AG04450 (cell line): ENCODE measurements at regions not wholly inside any gene's neighbourhood (a gene's known extent, or its start where the extent isn't known, plus 50 kb on each side); places are given as distances from the start of the nearest gene placed in this dataset.

Source experiments
- CTCF ChIA-PET: fragments of 300-600, 350-600 bp; formaldehyde crosslinking; extraction: SDS; loops from one replicate; lab custom pipeline; 2022; ENCODE audit warnings: antibody characterized with exemption, inconsistent platforms; lab: Charles Lee
- POLR2A ChIA-PET: fragments of 350-600 bp; formaldehyde crosslinking; extraction: SDS; loops from one replicate; lab custom pipeline; 2021; ENCODE audit warnings: antibody characterized with exemption, inconsistent platforms; lab: Yijun Ruan, JAX
- DNase-seq: peaks from one replicate; pipeline ENCODE4 v3.0.0-alpha.2; 2011; ENCODE audit warnings: low read depth, low spot score
- H3K27ac ChIP-seq: one replicate; pipeline ENCODE4 v1.5.1; 2012; ENCODE audit warnings: low read depth, low read length, control low read depth
- H3K27me3 ChIP-seq: one replicate; pipeline ENCODE4 v1.6.0; 2012; ENCODE audit warnings: low read length; ENCODE audit not compliant: control insufficient read depth, insufficient read depth
- H3K4me3 ChIP-seq: 2 replicates; pipeline ENCODE4 v1.5.1; 2011; ENCODE audit warnings: mild to moderate bottlenecking, low read depth, low read length, control low read depth
- H3K9me3 ChIP-seq: 2 replicates; pipeline ENCODE4 v1.5.1; 2012; ENCODE audit warnings: low read length; ENCODE audit not compliant: control insufficient read depth, insufficient read depth
- CTCF ChIP-seq: IDR thresholded peaks from 2 replicates; pipeline ENCODE4 v1.5.1; 2011; ENCODE audit warnings: low read depth, low read length, control low read depth, inconsistent platforms

- no peaks in the 10 kb centered on the region for H3K27me3 ChIP-seq
- no peak for DNase-seq
- ChIA-PET POLR2A (no interaction called here), CTCF (no interaction called here)
- no peak overlapping the region for H3K4me3 ChIP-seq
- H3K9me3 ChIP-seq = peaks cover 6% of the 10 kb centered on the region; the same call in 1 of the 2 replicates
- no peak overlapping the region for H3K27ac ChIP-seq
- TF ChIP-seq CTCF = no peak
These were observed 2074.9 kb upstream of the C9orf72 start for GRCh38 chr9:29648132-29648531.

GRCh38 chr9:29648601-29649000 lies 2075.3 kb upstream of the C9orf72 start:
- POLR2A ChIA-PET = no interaction called here
- no peak for TF ChIP-seq CTCF
- H3K27me3 ChIP-seq = no peaks in the 10 kb centered on the region
- no peak overlapping the region for H3K27ac ChIP-seq
- no peak for DNase-seq
- peaks cover 6% of the 10 kb centered on the region; the same call in 1 of the 2 replicates for H3K9me3 ChIP-seq
- CTCF ChIA-PET = no interaction called here
- H3K4me3 ChIP-seq = no peak overlapping the region

GRCh38 chr9:29656641-29657406 lies 2083.5 kb upstream of the C9orf72 start:
- peaks cover 8% of the 10 kb centered on the region; the same call in 1 of the 2 replicates for H3K9me3 ChIP-seq
- H3K27ac ChIP-seq = no peak overlapping the region
- H3K4me3 ChIP-seq = no peak overlapping the region
- no peaks in the 10 kb centered on the region for H3K27me3 ChIP-seq
- CTCF ChIA-PET = no interaction called here
- TF ChIP-seq CTCF = no peak
- DNase-seq = no peak
- POLR2A ChIA-PET = no interaction called here

GRCh38 chr9:29657821-29658220 lies 2084.5 kb upstream of the C9orf72 start:
- ChIA-PET POLR2A (no interaction called here), CTCF (no interaction called here)
- Histone ChIP-seq H3K27me3 (no peaks in the 10 kb centered on the region), H3K9me3 (peaks cover 8% of the 10 kb centered on the region; the same call in 1 of the 2 replicates), H3K4me3 (no peak overlapping the region), H3K27ac (no peak overlapping the region)
- no peak for DNase-seq
- TF ChIP-seq CTCF = no peak

GRCh38 chr9:29659014-29659413 lies 2085.7 kb upstream of the C9orf72 start:
- no peaks in the 10 kb centered on the region for H3K27me3 ChIP-seq
- H3K4me3 ChIP-seq = no peak overlapping the region
- ChIA-PET CTCF (no interaction called here), POLR2A (no interaction called here)
- no peak overlapping the region for H3K27ac ChIP-seq
- no peak for DNase-seq
- TF ChIP-seq CTCF = no peak
- peaks cover 8% of the 10 kb centered on the region; the same call in 1 of the 2 replicates for H3K9me3 ChIP-seq
